ENCODE measurements at regions not wholly inside any gene's neighbourhood (a gene's known extent, or its start where the extent isn't known, plus 50 kb on each side); places are given as distances from the start of the nearest gene placed in this dataset.

DNA sequence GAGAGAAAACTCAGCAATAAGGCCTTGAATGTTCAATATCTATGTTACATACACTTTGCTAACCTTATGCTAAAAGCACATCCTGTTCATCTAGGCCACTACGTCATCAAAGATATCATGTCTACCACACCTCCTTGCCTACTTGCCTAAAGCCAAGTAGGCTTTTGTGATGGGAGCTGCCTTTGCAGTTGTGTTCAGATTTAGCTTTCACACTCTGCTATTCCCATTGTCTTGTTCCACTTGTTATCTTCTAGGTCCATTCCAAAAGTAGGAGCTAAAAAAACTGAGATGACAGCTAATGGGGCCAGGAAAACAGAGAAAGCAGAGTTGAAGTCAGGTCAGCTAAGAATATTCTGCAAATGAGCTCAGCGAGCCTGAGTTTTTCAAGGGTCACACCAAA is 153.6 kb upstream of the EDNRA start:
- no peak for DNase-seq

DNA sequence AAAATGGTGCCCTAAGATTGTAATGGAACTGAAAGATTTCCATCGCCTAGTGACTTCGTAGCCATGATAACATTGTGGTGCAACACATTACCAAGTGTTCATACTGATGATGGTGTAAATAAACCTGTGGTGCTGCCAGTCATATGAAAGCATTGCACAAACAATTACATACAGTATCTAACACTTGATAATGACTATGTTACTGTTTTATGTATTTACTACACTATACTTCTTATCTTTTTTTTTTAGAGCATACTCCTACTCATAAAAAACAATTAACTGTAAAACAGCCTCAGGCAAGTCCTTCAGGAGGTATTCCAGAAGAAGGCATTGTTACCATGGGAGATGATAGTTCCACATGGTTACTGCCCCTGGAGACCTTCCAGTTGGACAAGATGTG is 152.7 kb upstream of the EDNRA start:
- DNase-seq: no peak

DNA sequence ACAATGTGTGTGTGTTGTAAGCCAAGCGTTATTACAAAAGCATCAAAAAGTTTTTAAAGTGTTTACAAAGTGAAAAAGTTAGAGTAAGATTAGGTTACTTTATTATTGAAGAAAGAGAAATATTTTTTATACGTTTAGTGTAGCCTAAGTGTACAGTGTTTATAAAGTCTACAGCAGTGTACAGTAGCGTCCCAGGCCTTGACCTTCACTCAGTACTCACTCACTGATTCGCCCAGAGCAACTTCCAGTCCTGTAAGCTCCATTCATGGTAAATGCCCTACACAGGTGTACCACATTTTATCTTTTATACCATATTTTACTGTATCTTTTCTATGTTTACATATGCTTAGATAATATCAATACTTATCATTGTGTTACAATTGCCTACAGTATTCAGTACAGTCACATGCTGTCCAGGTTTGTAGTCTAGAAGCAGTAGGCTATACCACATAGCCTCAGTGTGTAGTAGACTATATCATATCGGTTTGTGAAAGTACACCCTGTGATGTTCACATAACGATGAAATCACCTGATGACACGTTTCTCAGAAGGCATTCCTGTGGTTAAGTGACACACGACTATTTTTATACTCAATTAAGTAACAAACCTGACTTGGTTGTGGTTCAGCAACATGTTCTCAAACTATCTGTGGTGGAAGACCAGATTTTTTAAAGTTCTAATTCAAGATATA is 152.0 kb upstream of the EDNRA start:
- no peak for DNase-seq

DNA sequence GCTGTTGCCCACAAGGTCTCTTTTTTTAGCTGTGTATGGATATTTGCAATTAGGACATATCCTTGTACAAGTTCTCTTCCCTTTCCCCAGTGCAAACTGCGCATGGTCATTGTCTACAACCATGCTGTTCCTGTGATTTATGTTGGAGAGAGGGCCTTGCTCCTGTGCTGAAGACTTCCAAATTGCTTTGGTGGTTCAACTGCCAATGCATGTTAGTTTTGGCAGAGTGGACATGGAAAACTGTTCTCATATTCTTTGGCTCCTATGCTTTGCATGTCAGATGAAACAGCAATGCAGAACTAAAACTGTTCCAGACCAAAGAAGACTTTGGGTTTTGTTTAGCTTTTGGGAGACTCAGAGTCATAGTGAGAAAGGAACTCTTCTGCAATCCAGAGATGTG is 148.8 kb upstream of the EDNRA start:
- no peak for DNase-seq

DNA sequence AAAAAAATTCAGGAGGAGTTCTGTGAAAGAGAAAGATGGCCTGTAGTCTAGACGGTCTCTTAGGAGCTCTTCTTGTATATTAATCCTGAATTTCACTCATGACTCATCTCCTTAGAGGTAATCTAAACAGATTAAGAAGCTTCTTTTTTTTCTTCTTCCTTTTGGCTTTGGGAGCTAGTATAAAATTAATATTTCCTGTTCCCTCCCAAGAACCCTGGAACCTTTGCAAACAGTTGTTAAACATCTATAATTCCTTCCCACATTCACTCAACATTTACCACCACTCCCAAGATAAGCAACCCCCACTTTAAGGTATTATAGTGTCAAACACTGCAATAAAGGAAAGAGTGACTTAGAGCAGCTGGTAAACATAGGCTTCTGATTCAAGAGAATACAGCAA is 146.4 kb upstream of the EDNRA start:
- no peak for DNase-seq

DNA sequence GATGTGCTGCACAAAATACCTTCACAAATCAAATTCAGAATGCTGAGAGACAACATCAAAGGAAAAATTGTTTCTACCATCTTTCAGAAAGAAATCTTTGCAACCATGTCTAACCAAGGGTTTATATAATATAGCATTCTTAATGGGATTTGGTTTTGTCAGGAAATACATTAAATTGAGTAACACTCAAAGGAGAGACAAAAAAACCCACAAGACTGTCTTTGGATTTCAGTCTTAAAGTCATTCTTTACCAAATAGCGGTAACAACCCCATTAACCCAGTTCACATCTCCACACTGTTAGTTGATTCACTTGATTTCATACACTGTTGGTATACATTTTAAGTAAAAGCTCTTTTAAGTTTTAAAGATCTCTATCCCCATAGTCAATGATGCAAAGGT is 145.7 kb upstream of the EDNRA start:
- DNase-seq: no peak

DNA sequence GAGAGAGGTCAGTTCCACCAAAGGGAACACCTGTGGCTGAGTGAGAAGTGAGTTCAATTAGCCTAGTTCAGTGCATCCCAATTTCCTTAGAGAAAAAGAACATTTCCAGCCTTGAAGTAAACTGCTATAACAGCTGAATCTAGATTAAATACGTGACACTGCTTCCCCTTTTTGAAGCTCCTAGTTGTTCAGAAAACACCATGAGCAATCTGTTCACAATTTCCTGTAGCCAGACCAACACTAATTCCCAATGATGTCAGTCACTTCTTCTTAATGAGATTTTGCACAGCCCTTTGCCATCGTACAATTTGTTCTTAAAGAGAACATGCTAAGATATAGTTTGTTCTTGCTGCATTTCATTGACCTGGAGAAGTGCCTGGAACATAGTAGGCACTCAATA is 144.6 kb upstream of the EDNRA start:
- DNase-seq: no peak

DNA sequence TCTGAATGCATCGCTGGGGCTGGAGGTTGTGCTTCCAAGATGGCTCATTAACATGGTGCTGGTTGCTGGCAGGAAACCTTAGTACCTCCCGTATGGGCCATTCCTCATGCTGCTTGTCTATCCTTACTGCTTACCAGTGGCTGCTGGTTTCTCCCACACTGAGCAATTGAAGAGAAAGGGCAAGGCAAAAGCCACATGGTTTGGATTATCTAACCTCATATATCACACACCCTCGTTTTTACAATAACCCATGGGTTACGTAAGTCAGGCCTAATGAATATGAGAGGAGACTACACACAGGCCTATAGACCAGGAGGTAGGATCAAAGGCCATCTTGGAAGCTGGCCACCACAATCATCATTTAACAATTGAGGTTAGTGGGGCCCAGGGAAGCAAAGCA is 141.8 kb upstream of the EDNRA start:
- no peak for DNase-seq

DNA sequence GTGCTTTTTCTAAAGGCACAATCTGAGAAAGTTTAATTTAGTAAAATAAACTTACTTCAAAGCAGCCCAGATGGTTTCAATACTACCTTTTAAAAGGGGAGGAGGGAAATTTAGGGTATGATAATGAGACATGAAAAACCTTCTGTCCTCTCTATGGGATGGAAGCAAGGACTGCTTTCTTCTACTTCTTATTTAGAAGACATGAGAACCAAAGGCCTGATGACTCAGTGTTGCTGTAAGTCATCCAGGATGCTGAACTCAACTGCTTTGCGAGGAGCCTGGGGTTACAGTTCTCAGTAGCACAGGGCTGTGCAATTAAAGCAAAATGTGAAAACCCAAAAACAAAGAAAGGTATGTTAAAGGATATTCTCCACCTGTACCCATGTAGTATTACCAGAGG is 140.8 kb upstream of the EDNRA start:
- DNase-seq: no peak

DNA sequence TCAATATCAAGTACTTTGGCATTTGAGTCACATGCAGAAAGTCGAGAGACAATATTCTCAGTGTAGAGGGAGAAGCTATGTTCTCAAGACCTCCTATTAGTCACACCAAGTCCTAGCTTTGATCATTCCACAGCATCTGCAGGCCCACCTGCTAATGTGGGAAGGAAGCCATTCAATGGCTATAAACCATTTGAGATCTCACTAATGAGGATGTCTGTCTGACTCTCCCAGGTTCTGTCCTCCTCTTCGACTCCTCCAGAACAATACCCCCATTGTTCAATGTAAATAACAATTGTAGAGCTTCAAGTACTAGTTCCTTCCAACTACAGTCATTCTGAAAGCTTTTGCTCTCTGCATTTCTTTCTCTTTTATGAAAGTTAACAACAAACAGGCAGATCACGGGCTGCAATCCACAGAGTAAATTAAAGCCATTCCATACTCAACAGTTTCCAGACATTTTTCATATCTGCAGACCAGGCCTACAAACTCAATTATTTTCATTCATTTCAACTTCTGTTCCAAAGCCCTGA is 140.2 kb upstream of the EDNRA start:
- no peak for DNase-seq

DNA sequence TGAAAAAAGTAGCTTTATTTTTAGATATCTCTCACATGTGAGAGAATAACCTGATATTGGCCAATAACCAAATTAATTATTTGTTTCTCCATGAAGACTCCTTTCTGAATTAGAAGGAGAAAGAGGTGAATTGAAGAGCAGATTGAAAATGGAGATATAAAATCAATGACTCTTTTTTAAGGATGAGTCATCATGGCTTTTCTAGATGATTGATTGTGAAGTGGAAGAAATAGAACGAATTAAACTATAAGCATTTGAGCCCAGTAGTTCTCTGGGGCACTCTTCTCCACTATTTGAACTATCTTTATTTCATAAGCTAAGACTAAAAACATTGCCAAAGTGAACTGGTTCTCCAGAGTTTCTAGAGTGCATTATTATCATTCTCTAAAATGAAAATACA is 137.2 kb upstream of the EDNRA start:
- DNase-seq: no peak

DNA sequence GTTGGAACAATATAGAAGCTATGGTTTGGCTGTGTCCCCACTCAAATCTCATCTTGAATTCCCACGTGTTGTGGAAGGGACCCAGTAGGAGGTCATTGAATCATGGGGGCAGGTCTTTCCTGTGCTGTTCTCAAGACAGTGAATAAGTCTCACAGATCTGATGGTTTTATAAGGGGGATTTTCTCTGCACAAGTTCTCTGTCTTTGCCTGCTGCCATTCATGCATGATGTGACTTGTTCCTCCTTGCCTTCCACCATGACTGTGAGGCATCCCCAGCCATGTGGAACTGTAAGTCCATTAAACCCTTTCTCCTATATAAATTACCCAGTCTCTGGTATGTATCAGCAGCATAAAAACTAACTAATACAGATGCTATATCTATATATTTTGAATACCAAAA is 135.2 kb upstream of the EDNRA start:
- DNase-seq: no peak

DNA sequence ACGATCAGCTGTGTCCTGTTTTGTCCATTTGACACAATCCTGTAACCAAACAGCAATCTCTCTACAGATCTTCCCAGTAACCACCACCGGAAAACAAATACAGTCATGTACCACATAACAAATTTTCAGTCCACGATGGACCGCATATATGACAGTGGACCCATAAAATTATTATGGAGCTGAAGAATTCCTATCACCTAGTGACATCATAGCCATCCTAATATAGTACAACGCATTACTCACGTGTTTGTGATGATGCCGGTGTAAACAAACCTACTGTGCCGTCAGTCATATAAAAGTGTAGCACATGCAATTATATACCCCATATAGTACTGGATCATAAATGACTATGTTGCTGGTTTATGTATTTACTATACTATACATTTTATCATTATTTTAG is 133.7 kb upstream of the EDNRA start:
- DNase-seq: no peak

DNA sequence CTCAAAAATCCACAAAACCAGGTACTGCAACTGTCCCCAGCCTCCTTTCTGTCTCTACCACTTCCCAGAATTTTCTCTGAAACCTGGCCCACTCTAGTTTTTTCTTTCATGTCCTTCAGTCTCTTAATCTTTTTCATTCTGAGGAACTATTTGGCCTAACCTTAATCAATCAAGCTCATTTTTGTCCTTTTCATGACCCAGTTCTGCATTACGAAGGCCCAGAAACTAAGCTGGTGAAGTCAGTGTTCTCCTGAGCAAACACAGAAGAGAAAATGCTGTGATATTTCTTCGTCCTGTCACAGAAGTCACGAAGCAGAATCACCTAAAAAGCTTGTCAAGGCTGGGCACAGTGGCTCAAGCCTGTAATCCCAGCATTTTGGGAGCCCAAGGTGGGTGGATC is 131.7 kb upstream of the EDNRA start:
- DNase-seq: no peak

DNA sequence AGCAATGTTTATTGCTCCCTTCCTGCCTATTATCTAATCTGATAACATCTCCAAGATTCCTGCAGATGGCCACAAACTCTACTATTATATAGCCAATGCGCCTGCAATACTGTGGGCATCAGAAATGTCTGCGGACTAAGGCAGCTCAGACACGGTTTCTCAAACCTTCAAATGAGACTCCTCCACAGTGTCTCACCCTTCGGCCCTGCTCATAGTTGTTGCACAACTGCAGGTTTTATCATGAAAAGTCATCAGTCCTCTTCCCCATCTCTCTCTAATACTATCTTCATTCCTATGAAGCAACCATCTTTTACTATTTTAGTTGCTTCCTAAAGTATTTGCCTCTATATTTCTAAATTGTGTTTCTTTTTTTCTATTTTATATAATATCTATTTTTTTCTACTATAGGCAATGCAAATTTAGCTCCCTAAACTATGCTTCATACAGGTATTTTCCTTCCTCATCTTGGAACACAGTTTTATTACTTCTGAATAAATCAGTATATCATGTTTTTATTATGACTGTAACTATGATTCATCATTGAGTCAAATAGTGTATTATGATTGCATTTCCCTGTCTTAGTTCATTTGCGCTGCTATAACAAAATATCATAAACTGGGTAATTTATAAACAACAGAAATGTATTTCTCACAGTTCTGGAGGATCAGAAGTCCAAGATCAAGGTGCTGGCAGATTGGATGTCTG is 129.7 kb upstream of the EDNRA start:
- DNase-seq: no peak

DNA sequence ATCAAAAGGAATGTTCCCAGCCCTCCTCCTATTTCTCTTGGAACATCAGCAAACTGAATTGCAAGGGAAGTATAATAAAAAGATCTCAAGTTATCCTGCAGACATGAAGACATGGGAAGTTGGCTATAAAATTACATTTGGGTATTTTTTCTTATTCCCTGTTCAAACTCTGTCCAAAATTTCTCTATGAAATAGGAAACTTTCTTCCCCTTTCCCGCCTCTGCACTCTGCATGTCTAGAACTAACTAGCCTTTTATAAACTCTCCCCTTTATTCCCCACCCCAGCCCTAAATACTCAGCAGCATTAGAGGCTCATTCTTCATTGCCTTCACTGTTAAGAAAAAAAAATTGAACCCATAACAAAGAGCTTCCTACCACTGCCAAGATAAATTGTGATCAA is 126.7 kb upstream of the EDNRA start:
- no peak for DNase-seq

DNA sequence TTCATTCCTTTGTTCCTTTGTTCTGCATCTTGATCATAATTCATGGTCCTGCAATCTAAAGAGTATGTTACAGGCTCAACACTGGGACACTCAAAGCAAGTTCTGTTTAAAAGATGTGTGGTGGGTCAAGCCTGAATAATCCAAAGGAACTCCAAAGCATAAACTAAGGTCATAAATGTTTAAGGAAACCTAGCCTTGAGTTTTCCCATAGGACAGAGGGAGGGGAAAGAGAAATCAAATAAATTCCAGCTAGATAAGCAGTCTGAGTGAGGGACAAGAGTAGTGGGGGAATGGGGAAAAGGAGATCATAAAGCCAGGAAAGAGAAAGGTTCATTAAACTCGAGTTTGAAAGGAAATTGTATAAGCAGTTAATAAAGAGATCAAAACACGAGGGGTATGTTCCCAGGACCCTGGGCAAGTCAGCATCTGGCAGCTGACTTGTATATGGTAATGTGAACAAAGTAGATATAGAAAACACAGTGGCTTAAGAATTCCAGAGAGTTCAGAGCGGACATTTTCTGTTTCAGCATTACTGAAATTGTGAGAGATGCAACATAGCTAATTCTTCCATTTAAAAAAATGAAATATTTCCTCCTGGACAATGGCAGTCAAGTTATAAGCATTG is 125.8 kb upstream of the EDNRA start:
- no peak for DNase-seq

DNA sequence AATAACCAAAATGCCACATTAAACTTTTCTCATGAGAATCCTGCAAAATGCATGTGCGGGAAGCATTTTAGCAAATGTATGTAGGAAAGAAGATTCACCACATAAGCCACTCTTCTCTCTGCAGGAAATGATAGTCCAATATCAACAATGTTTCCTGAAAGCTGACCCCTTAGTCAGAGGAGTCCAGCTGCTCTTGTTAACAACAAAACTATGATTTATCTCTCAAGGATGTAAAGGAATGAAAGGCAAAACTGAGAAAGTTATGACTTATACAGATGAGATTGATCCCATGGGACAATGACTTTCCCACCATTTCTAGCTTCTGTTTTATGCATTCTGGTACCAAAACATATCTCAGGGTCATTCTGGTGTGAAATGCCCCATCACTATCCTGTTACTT is 125.0 kb upstream of the EDNRA start:
- no peak for DNase-seq

DNA sequence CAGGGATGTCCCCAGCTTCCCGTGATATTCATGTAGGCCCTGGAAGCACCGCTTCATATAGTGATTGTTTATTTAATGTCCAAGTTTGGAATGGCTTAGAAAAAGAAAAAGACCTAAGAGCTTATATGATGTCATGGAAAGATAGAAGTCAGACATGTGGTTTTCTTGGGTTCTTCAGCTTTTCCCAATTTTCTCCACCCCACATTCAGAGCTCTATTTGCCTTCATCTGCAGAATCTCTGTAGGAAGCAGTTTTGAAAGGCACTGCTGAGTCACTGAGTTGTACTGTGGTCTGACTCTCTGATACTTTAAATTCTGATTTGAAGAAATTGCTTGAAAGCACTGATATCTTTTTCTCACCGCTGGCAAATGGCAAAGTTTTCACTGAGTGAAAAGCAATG is 120.6 kb upstream of the EDNRA start:
- DNase-seq: no peak

DNA sequence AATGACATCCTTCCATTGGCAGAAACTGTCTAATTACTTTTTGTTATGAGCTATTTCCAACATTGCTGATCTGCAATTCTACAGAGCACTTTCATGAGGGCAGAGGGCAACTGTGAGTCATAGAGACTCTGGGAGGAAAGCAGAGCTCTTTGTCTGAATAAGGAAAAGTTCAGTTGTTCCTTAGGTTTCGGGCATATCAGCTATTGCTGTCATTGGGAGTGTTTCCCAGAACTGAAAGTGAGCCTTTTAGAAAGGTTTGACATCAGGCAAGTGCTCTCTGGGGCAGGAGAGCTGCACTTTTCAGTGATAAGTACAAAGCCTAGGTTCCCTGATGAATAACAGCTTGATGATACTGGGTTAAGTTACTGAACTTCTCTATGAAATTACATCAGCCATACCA is 119.2 kb upstream of the EDNRA start:
- no peak for DNase-seq

DNA sequence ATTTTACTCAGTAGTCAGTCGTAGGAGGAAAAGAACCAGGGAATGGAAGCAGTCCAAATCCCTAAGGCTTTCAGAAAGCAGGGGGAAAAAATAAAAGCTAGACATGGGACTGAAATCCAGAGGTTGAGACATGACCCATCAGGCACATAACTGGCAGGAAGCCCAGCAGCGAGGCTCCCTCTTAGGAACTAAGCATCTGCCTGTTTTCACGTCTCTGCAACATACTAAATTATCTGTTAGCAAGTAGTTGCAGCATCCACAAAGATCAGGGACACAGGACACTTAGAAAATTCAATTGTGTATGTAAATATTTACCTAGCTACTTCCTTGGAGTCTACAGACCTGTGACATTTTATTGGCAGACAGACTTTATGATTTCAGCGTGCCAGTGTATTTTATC is 118.0 kb upstream of the EDNRA start:
- no peak for DNase-seq

DNA sequence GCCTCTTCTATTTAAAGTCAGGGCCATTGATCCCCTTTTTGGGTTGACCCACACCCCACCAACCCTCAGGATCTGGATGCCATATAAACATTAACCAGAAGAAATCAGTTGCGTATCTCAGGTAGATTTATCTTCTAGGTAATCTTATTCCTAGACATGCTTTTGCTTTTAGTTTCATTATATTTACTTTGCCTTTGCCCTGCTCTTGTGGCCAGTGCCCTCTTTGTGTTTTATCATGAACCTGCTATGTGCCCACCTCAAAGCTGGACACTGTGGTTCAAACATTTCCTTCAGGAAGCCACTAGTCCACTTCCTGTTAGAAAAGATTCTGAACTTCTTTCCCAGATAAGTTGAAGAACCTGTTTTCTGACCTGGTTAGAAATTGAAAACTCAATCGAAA is 117.4 kb upstream of the EDNRA start:
- DNase-seq: no peak

DNA sequence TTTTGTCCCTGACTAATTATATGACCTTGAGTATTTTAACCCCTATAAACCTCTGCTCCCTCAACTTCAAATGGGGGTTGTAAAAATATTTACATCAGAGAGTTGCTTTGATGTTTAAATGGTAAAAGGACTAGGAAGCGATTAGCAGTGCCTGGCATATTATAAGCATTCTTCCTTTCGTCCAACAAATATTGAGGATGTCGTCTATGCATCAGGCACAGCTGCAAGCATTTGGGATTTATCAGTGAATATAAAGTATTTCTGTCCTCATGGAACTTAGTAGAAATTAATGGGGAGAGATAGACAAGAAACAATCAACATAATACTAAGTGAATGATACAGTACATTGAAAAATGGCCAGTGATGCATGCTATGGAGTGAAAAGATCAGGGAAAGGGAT is 115.5 kb upstream of the EDNRA start:
- no peak for DNase-seq

DNA sequence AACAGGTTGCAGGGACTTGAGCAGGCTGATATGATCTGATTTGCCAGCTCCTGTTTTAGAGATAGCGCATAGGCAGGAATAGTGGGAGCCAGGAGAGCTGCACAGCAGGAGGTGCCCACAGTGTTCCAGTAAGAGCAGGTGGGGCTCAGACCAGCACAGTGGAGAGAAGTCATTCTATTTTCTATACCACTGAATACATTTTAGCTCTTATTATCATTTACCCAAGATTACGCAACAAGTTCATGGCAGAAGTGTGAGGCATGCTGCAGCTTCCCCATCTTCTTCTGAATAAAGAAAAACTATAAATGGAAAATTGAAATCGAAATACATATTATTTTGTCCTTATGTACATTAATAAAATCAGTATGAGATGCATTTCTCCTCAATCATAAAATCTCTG is 114.7 kb upstream of the EDNRA start:
- DNase-seq: no peak
